ENCODE measurements at regions not wholly inside any gene's neighbourhood (a gene's known extent, or its start where the extent isn't known, plus 50 kb on each side); places are given as distances from the start of the nearest gene placed in this dataset.

DNA sequence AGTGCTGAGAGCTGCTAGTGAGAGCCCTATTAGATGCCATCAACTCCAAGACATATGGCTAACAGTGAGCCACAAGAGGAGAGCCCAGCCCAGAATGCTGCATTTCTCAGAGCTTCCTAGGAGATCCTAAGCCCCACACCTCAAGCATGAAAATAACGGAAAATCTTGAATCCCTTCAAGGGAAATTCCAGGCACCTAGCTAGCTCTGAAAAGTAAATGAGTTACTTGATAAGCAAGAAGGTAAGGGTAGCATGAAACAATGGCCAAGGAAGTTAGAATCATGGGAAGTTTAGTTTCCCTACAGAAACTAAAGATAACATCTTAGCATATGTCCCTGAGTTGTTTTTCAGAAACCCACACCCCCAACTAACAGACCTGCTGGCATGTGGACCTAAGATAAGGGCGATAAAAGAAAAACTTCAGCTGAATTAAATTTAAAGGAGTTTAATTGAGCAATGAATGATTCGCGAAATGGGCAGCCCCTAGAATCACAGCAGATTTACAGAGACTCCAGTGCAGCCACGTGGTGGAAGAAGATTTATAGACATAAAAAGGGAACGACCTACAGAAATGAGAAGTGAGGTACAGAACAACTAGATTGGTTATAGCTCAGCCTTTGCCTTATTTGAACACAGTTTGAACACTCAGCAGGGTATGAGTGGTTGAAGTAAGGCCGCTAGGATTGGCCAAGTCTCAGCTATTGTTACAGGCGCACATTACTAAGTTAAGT is 301.3 kb upstream of the DACH1 start:
- TF ChIP-seq, protein P1, sequence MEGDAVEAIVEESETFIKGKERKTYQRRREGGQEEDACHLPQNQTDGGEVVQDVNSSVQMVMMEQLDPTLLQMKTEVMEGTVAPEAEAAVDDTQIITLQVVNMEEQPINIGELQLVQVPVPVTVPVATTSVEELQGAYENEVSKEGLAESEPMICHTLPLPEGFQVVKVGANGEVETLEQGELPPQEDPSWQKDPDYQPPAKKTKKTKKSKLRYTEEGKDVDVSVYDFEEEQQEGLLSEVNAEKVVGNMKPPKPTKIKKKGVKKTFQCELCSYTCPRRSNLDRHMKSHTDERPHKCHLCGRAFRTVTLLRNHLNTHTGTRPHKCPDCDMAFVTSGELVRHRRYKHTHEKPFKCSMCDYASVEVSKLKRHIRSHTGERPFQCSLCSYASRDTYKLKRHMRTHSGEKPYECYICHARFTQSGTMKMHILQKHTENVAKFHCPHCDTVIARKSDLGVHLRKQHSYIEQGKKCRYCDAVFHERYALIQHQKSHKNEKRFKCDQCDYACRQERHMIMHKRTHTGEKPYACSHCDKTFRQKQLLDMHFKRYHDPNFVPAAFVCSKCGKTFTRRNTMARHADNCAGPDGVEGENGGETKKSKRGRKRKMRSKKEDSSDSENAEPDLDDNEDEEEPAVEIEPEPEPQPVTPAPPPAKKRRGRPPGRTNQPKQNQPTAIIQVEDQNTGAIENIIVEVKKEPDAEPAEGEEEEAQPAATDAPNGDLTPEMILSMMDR (IDR thresholded peaks at IDR 0.05), result no peak
- no peak for TF ChIP-seq POLR2A (IDR thresholded peaks at IDR 0.05)

Measured in Peyer's patch (tissue), 4 donors.